Neural cell (in vitro differentiated cells): ENCODE measurements at regions not wholly inside any gene's neighbourhood (a gene's known extent, or its start where the extent isn't known, plus 50 kb on each side); places are given as distances from the start of the nearest gene placed in this dataset.

Experiments used
- H2AFZ ChIP-seq: fragments of 200-600, 300-800 bp; sonication (generic), shearing (Covaris generic); 2 replicates; pipeline ENCODE4 v1.6.0; 2014; ENCODE audit warnings: low read depth, mild to moderate bottlenecking, antibody characterized with exemption, low read length, moderate library complexity
- H3F3A ChIP-seq: fragments of 200-600 bp; shearing (Covaris generic); 2 replicates; pipeline ENCODE4 v1.6.1; 2016; ENCODE audit warnings: mild to moderate bottlenecking, moderate library complexity, mixed read lengths, antibody characterized with exemption, low read length; ENCODE audit not compliant: insufficient read depth, poor library complexity, severe bottlenecking
- H3K27ac ChIP-seq: fragments of 200-600, 300-800 bp; sonication (generic), shearing (Covaris generic); 2 replicates; pipeline ENCODE4 v1.5.1; 2014; ENCODE audit warnings: mild to moderate bottlenecking, low read length, moderate library complexity
- H3K27me3 ChIP-seq: fragments of 300-800, 200-600 bp; sonication (generic), shearing (Covaris generic); 2 replicates; pipeline ENCODE4 v1.6.0; 2014; ENCODE audit warnings: mild to moderate bottlenecking, low read depth, low read length, moderate library complexity; ENCODE audit not compliant: insufficient read depth
- H3K36me3 ChIP-seq: fragments of 300-800, 200-600 bp; sonication (generic), shearing (Covaris generic); 2 replicates; pipeline ENCODE4 v1.5.1; 2014; ENCODE audit warnings: mild to moderate bottlenecking, antibody characterized with exemption, low read length, moderate library complexity; ENCODE audit not compliant: insufficient read depth
- H3K4me2 ChIP-seq: fragments of 300-800, 200-600 bp; sonication (generic), shearing (Covaris generic); 2 replicates; pipeline ENCODE4 v1.6.0; 2014; ENCODE audit warnings: mild to moderate bottlenecking, low read length
- H3K4me3 ChIP-seq: fragments of 300-800, 200-600 bp; sonication (generic), shearing (Covaris generic); 2 replicates; pipeline ENCODE4 v1.5.1; 2014; ENCODE audit warnings: mild to moderate bottlenecking, low read length, moderate library complexity
- H3K79me2 ChIP-seq: fragments of 200-600 bp; shearing (Covaris generic); replicated peaks from 2 replicates; pipeline ENCODE4 v1.6.0; 2014; ENCODE audit warnings: mild to moderate bottlenecking, low read length, moderate library complexity; ENCODE audit not compliant: insufficient read depth
- H3K9ac ChIP-seq: fragments of 300-800, 200-600 bp; sonication (generic), shearing (Covaris generic); 2 replicates; pipeline ENCODE4 v1.6.1; 2016; ENCODE audit warnings: mild to moderate bottlenecking, low read length, mixed read lengths
- H3K9me2 ChIP-seq: fragments of 200-600 bp; shearing (Covaris generic); 2 replicates; pipeline ENCODE4 v1.6.1; 2016; ENCODE audit warnings: mild to moderate bottlenecking, low read length, mixed read lengths; ENCODE audit not compliant: insufficient read depth
- H3K9me3 ChIP-seq: fragments of 200-600, 300-800 bp; sonication (generic), shearing (Covaris generic); 2 replicates; pipeline ENCODE4 v1.6.1; 2016; ENCODE audit warnings: mild to moderate bottlenecking, mixed run types, low read length, moderate library complexity, mixed read lengths
- H4K20me1 ChIP-seq: fragments of 200-600 bp; shearing (Covaris generic); 2 replicates; pipeline ENCODE4 v1.6.1; 2016; ENCODE audit warnings: mild to moderate bottlenecking, mixed run types; ENCODE audit not compliant: insufficient read depth
- EP300 ChIP-seq: fragments of 450-650 bp; conservative IDR thresholded peaks from 2 replicates; pipeline ENCODE4 v1.6.1; 2014; ENCODE audit warnings: antibody characterized with exemption, mild to moderate bottlenecking, moderate library complexity; ENCODE audit not compliant: poor library complexity, severe bottlenecking
- EZH2 ChIP-seq: fragments of 200-600, 300-800 bp; shearing (Covaris generic), sonication (generic); IDR thresholded peaks from 2 replicates; pipeline ENCODE4 v1.6.1; 2014; ENCODE audit warnings: antibody characterized with exemption, low read length, borderline replicate concordance, mild to moderate bottlenecking; ENCODE audit not compliant: insufficient read depth, poor library complexity, severe bottlenecking
- MXI1 ChIP-seq: fragments of 450-650 bp; conservative IDR thresholded peaks from 2 replicates; pipeline ENCODE4 v1.6.1; 2014; ENCODE audit warnings: antibody characterized with exemption, mild to moderate bottlenecking; ENCODE audit not compliant: poor library complexity, severe bottlenecking
- POLR2AphosphoS5 ChIP-seq: IDR thresholded peaks from 2 replicates; pipeline ENCODE4 v1.6.1; 2012
- RAD21 ChIP-seq: fragments of 450-650 bp; conservative IDR thresholded peaks from 2 replicates; pipeline ENCODE4 v1.6.1; 2014; ENCODE audit warnings: antibody characterized with exemption, mild to moderate bottlenecking, moderate library complexity
- REST ChIP-seq: IDR thresholded peaks from 2 replicates; pipeline ENCODE4 v1.6.1; 2012; ENCODE audit warnings: borderline replicate concordance
- SMC3 ChIP-seq: fragments of 450-650 bp; conservative IDR thresholded peaks from 2 replicates; pipeline ENCODE4 v1.6.1; 2014; ENCODE audit warnings: antibody characterized with exemption, mild to moderate bottlenecking, moderate library complexity; ENCODE audit not compliant: poor library complexity
- TAF1 ChIP-seq: IDR thresholded peaks from 2 replicates; pipeline ENCODE4 v1.6.1; 2012; ENCODE audit warnings: low read depth

GRCh38 chr3:174783502-174783901, 75.6 kb upstream of the NAALADL2 start:
- Histone ChIP-seq H3K36me3 (no peaks in the 10 kb centered on the region), H4K20me1 (no peaks in the 10 kb centered on the region), H3F3A (no peaks in the 10 kb centered on the region), H3K27me3 (no peaks in the 10 kb centered on the region), H3K27ac (no peak overlapping the region), H3K4me3 (no peak overlapping the region), H3K4me2 (no peak overlapping the region), H3K9me2 (no peaks in the 10 kb centered on the region), H3K79me2 (no peaks in the 10 kb centered on the region), H3K9ac (no peak overlapping the region), H3K9me3 (no peaks in the 10 kb centered on the region), H2AFZ (no peak overlapping the region)
- no peak for TF ChIP-seq TAF1
- TF ChIP-seq EP300, result no peak
- no peak for TF ChIP-seq MXI1
- no peak for TF ChIP-seq SMC3
- no peak for TF ChIP-seq REST
- TF ChIP-seq POLR2AphosphoS5, result no peak
- no peak for TF ChIP-seq EZH2
- TF ChIP-seq RAD21, result no peak

GRCh38 chr3:174784206-174784934, 74.8 kb upstream of the NAALADL2 start:
- no peak overlapping the region for H2AFZ ChIP-seq
- H3K79me2 ChIP-seq, result no peaks in the 10 kb centered on the region
- H3K36me3 ChIP-seq, result no peaks in the 10 kb centered on the region
- H3F3A ChIP-seq, result no peaks in the 10 kb centered on the region
- H3K27ac ChIP-seq, result no peak overlapping the region
- H3K9ac ChIP-seq, result no peak overlapping the region
- no peaks in the 10 kb centered on the region for H3K9me3 ChIP-seq
- H3K4me2 ChIP-seq, result no peak overlapping the region
- TF ChIP-seq TAF1 (no peak), MXI1 (no peak), RAD21 (no peak), REST (no peak), POLR2AphosphoS5 (no peak)
- H3K4me3 ChIP-seq, result no peak overlapping the region
- no peaks in the 10 kb centered on the region for H3K9me2 ChIP-seq
- H3K27me3 ChIP-seq, result no peaks in the 10 kb centered on the region
- H4K20me1 ChIP-seq, result no peaks in the 10 kb centered on the region
